IMR-90 (cell line): ENCODE measurements at regions not wholly inside any gene's neighbourhood (a gene's known extent, or its start where the extent isn't known, plus 50 kb on each side); places are given as distances from the start of the nearest gene placed in this dataset.

ENCODE experiments used
- ATAC-seq: fragments of 200-7000 bp; cut with Tn5 transposase; 2 replicates; pipeline ENCODE4 v1.9.1; 2020; ENCODE audit warnings: low read depth, mild to moderate bottlenecking, moderate library complexity
- BruUV-seq: library from RNA; stranded (reverse); fragments of 400-500 nt; replicated peaks from 2 replicates; lab custom pipeline; 2021; lab: Mats Ljungman, UMichigan
- CTCF ChIA-PET: fragments of 300-600 bp; formaldehyde crosslinking; extraction: SDS; loops from one replicate; lab custom pipeline; 2021; ENCODE audit warnings: antibody characterized with exemption; lab: Yijun Ruan, JAX
- POLR2A ChIA-PET: fragments of 300-600 bp; sonication (Branson Sonifier 250); formaldehyde crosslinking; loops from one replicate; lab custom pipeline; 2022; ENCODE audit warnings: antibody characterized with exemption; ENCODE audit not compliant: unreplicated experiment; lab: Charles Lee
- DNase-seq: peaks from one replicate; pipeline ENCODE4 v3.0.0; 2013
- H2AFZ ChIP-seq: replicated peaks from 2 replicates; pipeline ENCODE3; 2013; ENCODE audit warnings: low read length, mild to moderate bottlenecking; ENCODE audit not compliant: poor library complexity
- H2AK5ac ChIP-seq: 2 replicates; pipeline ENCODE4 v1.6.1; 2013; ENCODE audit warnings: low read depth, low read length, inconsistent platforms
- H2AK9ac ChIP-seq: replicated peaks from 2 replicates; pipeline ENCODE3; 2013; ENCODE audit warnings: mild to moderate bottlenecking, low read depth, low read length, moderate library complexity; ENCODE audit not compliant: poor library complexity
- H2BK120ac ChIP-seq: 2 replicates; pipeline ENCODE4 v1.6.1; 2013; ENCODE audit warnings: low read depth, low read length, inconsistent platforms
- H2BK15ac ChIP-seq: 3 replicates; pipeline ENCODE4 v1.6.1; 2013; ENCODE audit warnings: low read depth, low read length, inconsistent platforms
- H2BK20ac ChIP-seq: 2 replicates; pipeline ENCODE4 v1.6.1; 2013; ENCODE audit warnings: low read depth, mild to moderate bottlenecking, inconsistent platforms, low read length, moderate library complexity
- H2BK5ac ChIP-seq: 2 replicates; pipeline ENCODE4 v1.6.1; 2013; ENCODE audit warnings: mild to moderate bottlenecking, low read depth, low read length, inconsistent platforms; ENCODE audit not compliant: poor library complexity, severe bottlenecking
- H3K14ac ChIP-seq: replicated peaks from 2 replicates; pipeline ENCODE4 v1.6.1; 2013; ENCODE audit warnings: low read depth, low read length, inconsistent platforms
- H3K18ac ChIP-seq: 2 replicates; pipeline ENCODE4 v1.6.1; 2013; ENCODE audit warnings: low read depth, low read length, control low read depth
- H3K23ac ChIP-seq: 2 replicates; pipeline ENCODE4 v1.6.1; 2013; ENCODE audit warnings: low read depth, low read length, inconsistent platforms
- H3K27ac ChIP-seq: 2 replicates; pipeline ENCODE4 v1.5.1; 2013; ENCODE audit warnings: mild to moderate bottlenecking, control low read depth, low read length; ENCODE audit not compliant: insufficient read depth
- H3K27me3 ChIP-seq: 2 replicates; pipeline ENCODE4 v1.6.1; 2013; ENCODE audit warnings: low read length; ENCODE audit not compliant: control insufficient read depth, insufficient read depth
- H3K36me3 ChIP-seq: 2 replicates; pipeline ENCODE4 v1.6.1; 2013; ENCODE audit warnings: low read length, mixed read lengths; ENCODE audit not compliant: control insufficient read depth, insufficient read depth
- H3K4ac ChIP-seq: 2 replicates; pipeline ENCODE4 v1.6.1; 2013; ENCODE audit warnings: low read depth, low read length, inconsistent platforms
- H3K4me1 ChIP-seq: 2 replicates; pipeline ENCODE4 v1.6.1; 2013; ENCODE audit warnings: low read length, mixed read lengths; ENCODE audit not compliant: control insufficient read depth, insufficient read depth
- H3K4me2 ChIP-seq: 2 replicates; pipeline ENCODE4 v1.6.1; 2013; ENCODE audit warnings: low read depth, mild to moderate bottlenecking, control low read depth, low read length, moderate library complexity
- H3K4me3 ChIP-seq: 2 replicates; pipeline ENCODE4 v1.5.1; 2013; ENCODE audit warnings: low read depth, mild to moderate bottlenecking, control low read depth, low read length, moderate library complexity; ENCODE audit not compliant: insufficient read depth
- H3K56ac ChIP-seq: 2 replicates; pipeline ENCODE4 v1.6.1; 2013; ENCODE audit warnings: low read length, inconsistent platforms; ENCODE audit not compliant: insufficient read depth; ENCODE audit errors: extremely low read depth
- H3K79me1 ChIP-seq, 2 experiments: 2 replicates each; pipeline ENCODE4 v1.6.1; 2013; ENCODE audit warnings: low read length in 2 of 2, inconsistent platforms in 1 of 2, low read depth in 1 of 2
- H3K9ac ChIP-seq: 2 replicates; pipeline ENCODE4 v1.6.1; 2013; ENCODE audit warnings: low read depth, low read length, control low read depth
- H3K9me1 ChIP-seq: 2 replicates; pipeline ENCODE4 v1.6.1; 2013; ENCODE audit warnings: low read length, inconsistent platforms; ENCODE audit not compliant: insufficient read depth
- H3K9me3 ChIP-seq: 2 replicates; pipeline ENCODE4 v1.6.1; 2013; ENCODE audit warnings: low read length; ENCODE audit not compliant: control insufficient read depth, insufficient read depth
- H4K20me1 ChIP-seq: 2 replicates; pipeline ENCODE4 v1.6.1; 2013; ENCODE audit warnings: low read length, inconsistent platforms; ENCODE audit not compliant: insufficient read depth
- H4K5ac ChIP-seq: 2 replicates; pipeline ENCODE4 v1.6.1; 2013; ENCODE audit warnings: mild to moderate bottlenecking, low read depth, low read length, control low read depth
- H4K8ac ChIP-seq, 2 experiments: 2 replicates each; pipeline ENCODE4 v1.6.1; 2013; ENCODE audit warnings: low read depth in 2 of 2, low read length in 2 of 2, control low read depth in 1 of 2, inconsistent platforms in 1 of 2
- H4K91ac ChIP-seq: 2 replicates; pipeline ENCODE4 v1.6.1; 2013; ENCODE audit warnings: low read depth, low read length, inconsistent platforms; ENCODE audit not compliant: insufficient read depth
- BHLHE40 ChIP-seq: fragments of 150-350 bp; IDR thresholded peaks from 2 replicates; pipeline ENCODE4 v1.6.1; 2016; ENCODE audit warnings: mild to moderate bottlenecking, low read depth, low read length
- CEBPB ChIP-seq: IDR thresholded peaks from 2 replicates; pipeline ENCODE4 v1.6.1; 2012; ENCODE audit warnings: low read depth, low read length, improper control_type of control experiment
- FOS ChIP-seq: fragments of 150-350 bp; IDR thresholded peaks from 2 replicates; pipeline ENCODE4 v1.6.1; 2016; ENCODE audit warnings: low read depth, low read length
- MAFK ChIP-seq: IDR thresholded peaks from 2 replicates; pipeline ENCODE4 v1.6.1; 2012; ENCODE audit warnings: low read depth, low read length, improper control_type of control experiment
- MAZ ChIP-seq: IDR thresholded peaks from 2 replicates; pipeline ENCODE4 v1.6.1; 2012; ENCODE audit warnings: low read depth, mild to moderate bottlenecking, low read length, improper control_type of control experiment, moderate library complexity, borderline replicate concordance
- NFE2L2 ChIP-seq: fragments of 150-350 bp; IDR thresholded peaks from 2 replicates; pipeline ENCODE4 v1.6.1; 2016; ENCODE audit warnings: low read depth, mild to moderate bottlenecking, low read length
- POLR2A ChIP-seq: IDR thresholded peaks from 2 replicates; pipeline ENCODE4 v1.6.1; 2012; ENCODE audit warnings: mild to moderate bottlenecking, low read depth, low read length
- RAD21 ChIP-seq: IDR thresholded peaks from 2 replicates; pipeline ENCODE4 v1.6.1; 2012; ENCODE audit warnings: low read length, improper control_type of control experiment
- WGBS, 2 experiments: methylation state at CpG; one replicate each; pipeline versions ENCODE4 v1.1.5 to v1.1.7; 2013; ENCODE audit warnings: missing lambda C conversion rate in 2 of 2; ENCODE audit not compliant: insufficient read length in 1 of 2; ENCODE audit errors: extremely low coverage in 2 of 2; 5-methylcytosine and 5-hydroxymethylcytosine counted together
- dilution Hi-C: fragments of 300-500 bp; cut with HindIII; formaldehyde crosslinking; loops from one replicate; pipeline ENCODE4 v1.14.3; 2018; ENCODE audit warnings: low sequenced_read_pairs; ENCODE audit not compliant: unreplicated experiment
- in situ Hi-C: fragments of 300-500 bp; cut with MboI; formaldehyde crosslinking; loops from 3 replicates; pipeline ENCODE4 v1.14.3; 2019; ENCODE audit warnings: low sequenced_read_pairs, inconsistent platforms, mixed read lengths
- intact Hi-C: fragments of 100-400 bp; cut with micrococcal nuclease; formaldehyde crosslinking; loops from 2 replicates; pipeline ENCODE4 v1.10.0; 2022
- TF ChIP-seq, protein P1 (sequence below): conservative IDR thresholded peaks from 2 replicates; pipeline ENCODE4 v1.5.1; 2012; ENCODE audit warnings: mild to moderate bottlenecking, low read depth, low read length, improper control_type of control experiment

DNA sequence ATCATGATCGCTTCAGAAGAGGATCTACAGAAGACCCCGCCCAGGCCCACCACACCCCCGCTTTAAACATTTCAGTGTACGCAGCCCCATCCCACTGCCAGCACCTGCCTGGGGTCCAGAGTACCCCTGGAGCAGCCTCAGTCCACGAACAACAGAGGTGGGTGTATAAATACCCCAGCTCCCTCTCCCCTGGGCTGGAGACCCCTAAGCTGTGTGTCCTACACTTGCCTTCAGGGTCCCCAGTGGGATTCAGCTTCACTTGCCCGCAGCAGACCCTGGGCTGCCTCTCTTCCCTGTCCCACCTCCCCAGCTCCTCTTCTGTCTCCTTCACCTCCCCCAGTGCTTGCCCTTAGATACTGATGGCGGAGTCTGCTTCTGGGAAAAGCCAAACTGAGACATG is 105.7 kb downstream of the RBFOX3 start:
- H3K14ac ChIP-seq: no peak overlapping the region
- no peak overlapping the region for H3K18ac ChIP-seq
- dilution Hi-C loops: no loop called here
- H2BK120ac ChIP-seq: no peak overlapping the region
- in situ Hi-C loops: no loop called here
- H2AFZ ChIP-seq: peak overlapping the region; percentile 23
- no peak overlapping the region for H2BK20ac ChIP-seq
- no peak overlapping the region for H4K91ac ChIP-seq
- H3K79me1 ChIP-seq: no peaks in the 10 kb centered on the region
- ATAC-seq (no peak), DNase-seq (no peak)
- no peak overlapping the region for H3K56ac ChIP-seq
- 82% methylated on average over 4 of the region's 7 CpGs; no CpG with 5 or more reads in 1 of the 2 experiments for WGBS, 2 experiments
- H2BK5ac ChIP-seq: no peak overlapping the region
- H3K4me3 ChIP-seq: no peak overlapping the region
- H2BK15ac ChIP-seq: no peak overlapping the region
- no peak overlapping the region for H2AK9ac ChIP-seq
- no peak overlapping the region for H2AK5ac ChIP-seq
- intact Hi-C loops: no loop called here
- no peak overlapping the region for H3K9ac ChIP-seq
- no peaks in the 10 kb centered on the region for H3K9me1 ChIP-seq
- BruUV-seq: no TSS peak
- H3K36me3 ChIP-seq: no peaks in the 10 kb centered on the region
- no peak overlapping the region for H3K4me2 ChIP-seq
- H4K20me1 ChIP-seq: no peaks in the 10 kb centered on the region
- H3K27me3 ChIP-seq: no peaks in the 10 kb centered on the region
- POLR2A ChIA-PET: no interaction called here
- no peak overlapping the region for H4K8ac ChIP-seq
- H3K23ac ChIP-seq: no peak overlapping the region
- no peaks in the 10 kb centered on the region for H3K4me1 ChIP-seq
- H3K4ac ChIP-seq: no peak overlapping the region
- H3K9me3 ChIP-seq: peaks cover 16% of the 10 kb centered on the region; the same call in 1 of the 2 replicates
- H3K27ac ChIP-seq: no peak overlapping the region
- no peak overlapping the region for H4K5ac ChIP-seq
- CTCF ChIA-PET: no interaction called here
- TF ChIP-seq NFE2L2: no peak
- no peak for TF ChIP-seq MAFK
- TF ChIP-seq, protein P1, sequence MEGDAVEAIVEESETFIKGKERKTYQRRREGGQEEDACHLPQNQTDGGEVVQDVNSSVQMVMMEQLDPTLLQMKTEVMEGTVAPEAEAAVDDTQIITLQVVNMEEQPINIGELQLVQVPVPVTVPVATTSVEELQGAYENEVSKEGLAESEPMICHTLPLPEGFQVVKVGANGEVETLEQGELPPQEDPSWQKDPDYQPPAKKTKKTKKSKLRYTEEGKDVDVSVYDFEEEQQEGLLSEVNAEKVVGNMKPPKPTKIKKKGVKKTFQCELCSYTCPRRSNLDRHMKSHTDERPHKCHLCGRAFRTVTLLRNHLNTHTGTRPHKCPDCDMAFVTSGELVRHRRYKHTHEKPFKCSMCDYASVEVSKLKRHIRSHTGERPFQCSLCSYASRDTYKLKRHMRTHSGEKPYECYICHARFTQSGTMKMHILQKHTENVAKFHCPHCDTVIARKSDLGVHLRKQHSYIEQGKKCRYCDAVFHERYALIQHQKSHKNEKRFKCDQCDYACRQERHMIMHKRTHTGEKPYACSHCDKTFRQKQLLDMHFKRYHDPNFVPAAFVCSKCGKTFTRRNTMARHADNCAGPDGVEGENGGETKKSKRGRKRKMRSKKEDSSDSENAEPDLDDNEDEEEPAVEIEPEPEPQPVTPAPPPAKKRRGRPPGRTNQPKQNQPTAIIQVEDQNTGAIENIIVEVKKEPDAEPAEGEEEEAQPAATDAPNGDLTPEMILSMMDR: no peak
- no peak for TF ChIP-seq CEBPB
- no peak for TF ChIP-seq POLR2A
- TF ChIP-seq BHLHE40: no peak
- TF ChIP-seq MAZ: no peak
- no peak for TF ChIP-seq FOS
- no peak for TF ChIP-seq RAD21
